Spleen (tissue), 7 donors: ENCODE measurements at regions not wholly inside any gene's neighbourhood (a gene's known extent, or its start where the extent isn't known, plus 50 kb on each side); places are given as distances from the start of the nearest gene placed in this dataset.

Experiments
- POLR2A ChIP-seq, 3 donors: fragments of 450-650 bp; IDR thresholded peaks; one replicate each; pipeline ENCODE4 v1.5.1; 2017; ENCODE audit warnings: antibody characterized with exemption in 3 of 3, mild to moderate bottlenecking in 1 of 3
- POLR2AphosphoS5 ChIP-seq, 3 donors: sonication (generic); formaldehyde crosslinking; IDR thresholded peaks; one replicate each; pipeline ENCODE4 v1.5.1; 2017; ENCODE audit warnings: antibody characterized with exemption in 3 of 3
- TF ChIP-seq, protein P1 (sequence below), 11 experiments: fragments of 200-600 bp in 7 of 11; fragments of 450-650 bp in 4 of 11; sonication (generic) in 4 of 11; IDR thresholded peaks in 8 of 11; conservative IDR thresholded peaks in 3 of 11; 1 replicate in 7 of 11; 2 replicates in 4 of 11; pipeline versions ENCODE4 v1.4.0 to v1.8.0; 2016 to 2021; ENCODE audit warnings: antibody characterized with exemption in 11 of 11, inconsistent platforms in 4 of 11, mild to moderate bottlenecking in 1 of 11
- donor health status: DM: no; HTN: no; CAD: no; lungs with moderate emphysema.
- donor health status: DM: no; HTN: no; CAD: no.
- donor health status: DM: no; HTN: no; CAD: no.

DNA sequence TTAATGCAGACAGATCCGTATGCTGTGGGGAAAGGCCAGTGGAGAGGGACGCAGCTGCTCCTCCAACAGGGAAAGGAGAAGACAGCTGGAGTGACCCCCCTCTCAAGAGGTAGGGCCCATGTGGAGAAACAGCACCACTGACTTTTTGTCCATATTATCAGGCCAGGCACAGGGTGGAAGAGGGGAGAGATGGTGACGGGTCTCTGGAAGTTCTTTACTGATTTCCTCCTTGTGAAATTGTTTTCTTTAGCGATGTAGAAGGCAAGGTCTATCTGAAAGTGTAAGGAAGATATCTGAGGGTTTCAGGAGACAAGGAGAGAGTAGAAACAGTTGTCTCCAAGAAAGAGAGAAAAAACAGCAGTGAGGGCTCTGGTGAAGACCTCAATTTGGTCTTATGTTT is 338.8 kb downstream of the VPS13C start:
- TF ChIP-seq, protein P1, sequence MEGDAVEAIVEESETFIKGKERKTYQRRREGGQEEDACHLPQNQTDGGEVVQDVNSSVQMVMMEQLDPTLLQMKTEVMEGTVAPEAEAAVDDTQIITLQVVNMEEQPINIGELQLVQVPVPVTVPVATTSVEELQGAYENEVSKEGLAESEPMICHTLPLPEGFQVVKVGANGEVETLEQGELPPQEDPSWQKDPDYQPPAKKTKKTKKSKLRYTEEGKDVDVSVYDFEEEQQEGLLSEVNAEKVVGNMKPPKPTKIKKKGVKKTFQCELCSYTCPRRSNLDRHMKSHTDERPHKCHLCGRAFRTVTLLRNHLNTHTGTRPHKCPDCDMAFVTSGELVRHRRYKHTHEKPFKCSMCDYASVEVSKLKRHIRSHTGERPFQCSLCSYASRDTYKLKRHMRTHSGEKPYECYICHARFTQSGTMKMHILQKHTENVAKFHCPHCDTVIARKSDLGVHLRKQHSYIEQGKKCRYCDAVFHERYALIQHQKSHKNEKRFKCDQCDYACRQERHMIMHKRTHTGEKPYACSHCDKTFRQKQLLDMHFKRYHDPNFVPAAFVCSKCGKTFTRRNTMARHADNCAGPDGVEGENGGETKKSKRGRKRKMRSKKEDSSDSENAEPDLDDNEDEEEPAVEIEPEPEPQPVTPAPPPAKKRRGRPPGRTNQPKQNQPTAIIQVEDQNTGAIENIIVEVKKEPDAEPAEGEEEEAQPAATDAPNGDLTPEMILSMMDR (IDR thresholded peaks at IDR 0.05 in 8 of 11, conservative IDR thresholded peaks at IDR 0.05 in 3 of 11), result no peak
- TF ChIP-seq POLR2A (IDR thresholded peaks at IDR 0.05) (no peak), POLR2AphosphoS5 (IDR thresholded peaks at IDR 0.05) (no peak)
